GM12878 (cell line): ENCODE measurements at regions not wholly inside any gene's neighbourhood (a gene's known extent, or its start where the extent isn't known, plus 50 kb on each side); places are given as distances from the start of the nearest gene placed in this dataset.
"Not testable (repeated sequence)": the region's sequence is repeated elsewhere in the genome, so short reads cannot be mapped to it uniquely, and the experiment has no call there.

ENCODE experiments used
- ATAC-seq: fragments of 200-7000 bp; cut with Tn5 transposase; 3 replicates; pipeline ENCODE4 v1.9.1; 2020; ENCODE audit warnings: mild to moderate bottlenecking, moderate library complexity
- BruUV-seq: library from RNA; stranded (reverse); fragments of 400-500 nt; replicated peaks from 2 replicates; lab custom pipeline; 2021; lab: Mats Ljungman, UMichigan
- CTCF ChIA-PET: fragments of 300-600 bp; sonication (Branson Sonifier 250); formaldehyde crosslinking; extraction: SDS; loops from one replicate; lab custom pipeline; 2021; ENCODE audit warnings: inconsistent platforms; lab: Yijun Ruan, JAX
- POLR2A ChIA-PET: fragments of 350-600 bp; formaldehyde crosslinking; extraction: SDS; loops from one replicate; lab custom pipeline; 2021; ENCODE audit warnings: inconsistent platforms; lab: Charles Lee
- RAD21 ChIA-PET: fragments of 300-600 bp; sonication (Branson Sonifier 250); formaldehyde crosslinking; loops from one replicate; lab custom pipeline; 2023; ENCODE audit warnings: antibody characterized with exemption; ENCODE audit not compliant: unreplicated experiment; lab: Charles Lee
- SMC1A ChIA-PET: fragments of 300-600 bp; sonication (Branson Sonifier 250); formaldehyde crosslinking; loops from one replicate; lab custom pipeline; 2023; ENCODE audit not compliant: unreplicated experiment, uncharacterized antibody; lab: Charles Lee
- DNase-seq: peaks from one replicate; pipeline ENCODE4 v3.0.0-alpha.2; 2011; ENCODE audit warnings: low read depth, low spot score
- FAIRE-seq: peaks from 3 replicates; lab custom pipeline; 2011; peaks lifted over from hg19 to GRCh38; lab: Jason Lieb, UNC
- H2AFZ ChIP-seq: 2 replicates; pipeline ENCODE4 v1.6.0; 2011; ENCODE audit warnings: low read depth, low read length, control low read depth; ENCODE audit not compliant: control insufficient read depth
- H3K27ac ChIP-seq: 2 replicates; pipeline ENCODE4 v1.5.1; 2011; ENCODE audit warnings: control low read depth; ENCODE audit not compliant: control insufficient read depth, insufficient read depth
- H3K27me3 ChIP-seq, 2 experiments: replicated peaks in 1 of 2; 2 replicates each; pipeline versions ENCODE4 v1.6.0 to v1.6.1; 2011; ENCODE audit warnings: low read length in 1 of 2; ENCODE audit not compliant: control insufficient read depth in 2 of 2, insufficient read depth in 2 of 2
- H3K36me3 ChIP-seq, 2 experiments: 2 replicates each; pipeline ENCODE4 v1.5.1; 2011; ENCODE audit warnings: low read length in 1 of 2; ENCODE audit not compliant: control insufficient read depth in 2 of 2, insufficient read depth in 2 of 2
- H3K4me1 ChIP-seq: 2 replicates; pipeline ENCODE4 v1.6.1; 2011; ENCODE audit warnings: mild to moderate bottlenecking, low read length, moderate library complexity, mixed read lengths; ENCODE audit not compliant: control insufficient read depth, insufficient read depth
- H3K4me2 ChIP-seq: 2 replicates; pipeline ENCODE4 v1.6.0; 2011; ENCODE audit warnings: control low read depth; ENCODE audit not compliant: control insufficient read depth, insufficient read depth
- H3K4me3 ChIP-seq: fragments of 200-600 bp; sonication (generic); 2 replicates; pipeline ENCODE4 v1.5.1; 2016
- H3K79me2 ChIP-seq: 2 replicates; pipeline ENCODE4 v1.6.0; 2011; ENCODE audit warnings: low read length; ENCODE audit not compliant: control insufficient read depth, insufficient read depth
- H3K9ac ChIP-seq: 2 replicates; pipeline ENCODE4 v1.8.0; 2011; ENCODE audit warnings: low read length, control low read depth, mixed read lengths; ENCODE audit not compliant: control insufficient read depth, insufficient read depth
- H3K9me3 ChIP-seq: replicated peaks from 3 replicates; pipeline ENCODE4 v1.5.1; 2011; ENCODE audit warnings: mild to moderate bottlenecking, low read length; ENCODE audit not compliant: control insufficient read depth, insufficient read depth
- H4K20me1 ChIP-seq: 2 replicates; pipeline ENCODE4 v1.6.0; 2011; ENCODE audit not compliant: control insufficient read depth, insufficient read depth
- CBFB ChIP-seq: IDR thresholded peaks from 2 replicates; pipeline ENCODE4 v1.6.1; 2016; ENCODE audit warnings: antibody characterized with exemption, low read depth
- GABPA ChIP-seq: IDR thresholded peaks from 2 replicates; pipeline ENCODE4 v1.6.1; 2014; ENCODE audit warnings: antibody characterized with exemption, low read depth, mild to moderate bottlenecking, inconsistent platforms
- IRF5 ChIP-seq: fragments of 450-650 bp; IDR thresholded peaks from 2 replicates; pipeline ENCODE4 v1.6.1; 2017; ENCODE audit warnings: borderline replicate concordance
- NR2C2 ChIP-seq: IDR thresholded peaks from 2 replicates; pipeline ENCODE4 v1.6.1; 2011; ENCODE audit warnings: borderline replicate concordance, low read depth; ENCODE audit not compliant: control insufficient read depth, insufficient read length
- NRF1 ChIP-seq: conservative IDR thresholded peaks from 2 replicates; pipeline ENCODE4 v1.6.1; 2011; ENCODE audit warnings: mild to moderate bottlenecking, low read depth, low read length, improper control_type of control experiment
- SMC3 ChIP-seq: IDR thresholded peaks from 2 replicates; pipeline ENCODE4 v1.6.1; 2011; ENCODE audit warnings: low read length, improper control_type of control experiment, borderline replicate concordance
- TARDBP ChIP-seq: IDR thresholded peaks from 2 replicates; pipeline ENCODE4 v1.6.1; 2016; ENCODE audit warnings: borderline replicate concordance
- YBX1 ChIP-seq: fragments of 450-650 bp; IDR thresholded peaks from 2 replicates; pipeline ENCODE4 v1.6.1; 2016; ENCODE audit warnings: antibody characterized with exemption
- ZNF592 ChIP-seq: fragments of 450-650 bp; IDR thresholded peaks from 2 replicates; pipeline ENCODE4 v1.6.1; 2017; ENCODE audit warnings: mild to moderate bottlenecking, moderate library complexity
- WGBS: methylation state at CpG from one replicate; pipeline ENCODE4 v1.1.6; 2016; ENCODE audit warnings: low lambda C conversion rate; ENCODE audit not compliant: insufficient replicate concordance, insufficient coverage; ENCODE audit errors: missing lambda C conversion rate; 5-methylcytosine and 5-hydroxymethylcytosine counted together
- in situ Hi-C: fragments of 300-500 bp; cut with MboI; formaldehyde crosslinking; loops from 9 replicates; pipeline ENCODE4 v1.14.3; 2018; ENCODE audit warnings: mixed read lengths
- intact Hi-C: fragments of 100-400 bp; cut with micrococcal nuclease; formaldehyde crosslinking; loops from one replicate; pipeline ENCODE4 v1.14.2; 2022; ENCODE audit not compliant: unreplicated experiment
- TF ChIP-seq, protein P1 (sequence below): fragments of 150-350 bp; IDR thresholded peaks from 2 replicates; pipeline ENCODE4 v1.6.1; 2014; ENCODE audit warnings: mild to moderate bottlenecking, low read depth, low read length

DNA sequence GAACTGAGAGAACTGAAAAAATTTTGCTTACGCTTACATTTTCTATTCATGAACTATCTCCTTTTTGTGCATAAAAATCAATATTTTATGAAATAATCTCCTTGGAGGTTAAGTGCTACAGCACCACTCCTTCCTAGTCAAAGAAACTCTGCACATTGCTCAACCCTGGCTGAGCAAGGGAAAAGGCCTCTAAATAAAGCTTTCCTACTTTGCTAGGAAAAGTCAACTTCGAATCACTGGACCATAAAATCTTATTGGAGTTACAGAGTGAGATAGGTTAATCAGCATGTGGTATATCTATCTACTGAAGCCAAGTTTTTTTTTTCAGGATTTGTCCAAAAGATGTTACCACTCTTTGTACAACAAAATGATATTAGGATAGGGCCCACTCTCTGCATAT lies 57.5 kb upstream of the HMGB1 start:
- Histone ChIP-seq H3K4me2 (no peak overlapping the region), H3K9ac (no peak overlapping the region), H2AFZ (no peak overlapping the region), H3K9me3 (no peaks in the 10 kb centered on the region), H3K27ac (no peak overlapping the region), H3K4me3 (no peak overlapping the region), H3K79me2 (no peaks in the 10 kb centered on the region), H4K20me1 (no peaks in the 10 kb centered on the region), H3K27me3 (no peaks in the 10 kb centered on the region), H3K4me1 (no peaks in the 10 kb centered on the region), H3K36me3 (no peaks in the 10 kb centered on the region)
- no TSS peak for BruUV-seq
- CTCF ChIA-PET: interaction anchor here (0.7 kb wide), 1 partner anchor 1657 kb away, joined by 3 read pairs; no protein-coding TSS in a partner anchor
- in situ Hi-C loops: no loop called here
- SMC1A ChIA-PET: interaction anchor here (0.7 kb wide), 2 partner anchors 22 to 391 kb away, joined by 3 read pairs; no protein-coding TSS in a partner anchor
- no peak for FAIRE-seq
- TF ChIP-seq, protein P1, sequence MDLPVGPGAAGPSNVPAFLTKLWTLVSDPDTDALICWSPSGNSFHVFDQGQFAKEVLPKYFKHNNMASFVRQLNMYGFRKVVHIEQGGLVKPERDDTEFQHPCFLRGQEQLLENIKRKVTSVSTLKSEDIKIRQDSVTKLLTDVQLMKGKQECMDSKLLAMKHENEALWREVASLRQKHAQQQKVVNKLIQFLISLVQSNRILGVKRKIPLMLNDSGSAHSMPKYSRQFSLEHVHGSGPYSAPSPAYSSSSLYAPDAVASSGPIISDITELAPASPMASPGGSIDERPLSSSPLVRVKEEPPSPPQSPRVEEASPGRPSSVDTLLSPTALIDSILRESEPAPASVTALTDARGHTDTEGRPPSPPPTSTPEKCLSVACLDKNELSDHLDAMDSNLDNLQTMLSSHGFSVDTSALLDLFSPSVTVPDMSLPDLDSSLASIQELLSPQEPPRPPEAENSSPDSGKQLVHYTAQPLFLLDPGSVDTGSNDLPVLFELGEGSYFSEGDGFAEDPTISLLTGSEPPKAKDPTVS: no peak
- TF ChIP-seq ZNF592: no peak
- no peak for TF ChIP-seq IRF5
- no peak for TF ChIP-seq GABPA
- TF ChIP-seq YBX1: no peak
- TF ChIP-seq NRF1: no peak
- no peak for TF ChIP-seq TARDBP
- no peak for TF ChIP-seq CBFB
- no peak for TF ChIP-seq SMC3
- TF ChIP-seq NR2C2: no peak
- no peak for ATAC-seq
- POLR2A ChIA-PET: interaction anchor here (0.7 kb wide), 1 partner anchor 309 kb away, joined by 3 read pairs; no protein-coding TSS in a partner anchor
- intact Hi-C loops: no loop called here
- WGBS: 43% methylated on average over 2 of the region's 2 CpGs
- RAD21 ChIA-PET: no interaction called here
- DNase-seq: no peak

DNA sequence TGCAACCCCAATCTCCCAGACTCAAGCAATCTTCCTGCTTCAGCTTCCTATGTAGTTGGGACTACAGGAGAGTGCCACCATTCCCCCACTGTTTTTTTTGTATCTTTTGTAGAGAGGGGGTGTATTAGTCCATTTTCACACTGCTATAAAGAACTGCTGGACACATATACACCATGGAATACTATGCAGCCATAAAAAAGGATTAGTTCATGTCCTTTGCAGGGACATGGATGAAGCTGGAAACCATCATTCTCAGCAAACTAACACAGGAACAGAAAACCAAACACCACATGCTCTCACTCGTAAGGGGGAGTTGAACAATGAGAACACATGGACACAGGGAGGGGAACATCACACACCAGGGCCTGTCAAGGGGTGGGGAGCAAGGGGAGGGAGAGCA lies 58.1 kb upstream of the HMGB1 start:
- RAD21 ChIA-PET, intact Hi-C loops: not testable (repeated sequence)

More for the DNA sequence above, 58.1 kb upstream of the HMGB1 start:
- H3K9me3 ChIP-seq, H4K20me1 ChIP-seq, FAIRE-seq, ATAC-seq, H2AFZ ChIP-seq, H3K27ac ChIP-seq, H3K9ac ChIP-seq, H3K4me2 ChIP-seq, BruUV-seq, H3K36me3 ChIP-seq, H3K27me3 ChIP-seq, CTCF ChIA-PET, DNase-seq, H3K79me2 ChIP-seq, SMC1A ChIA-PET, H3K4me1 ChIP-seq, in situ Hi-C loops, H3K4me3 ChIP-seq: not testable (repeated sequence)
- POLR2A ChIA-PET: interaction anchor here (0.6 to 0.7 kb wide), 2 partner anchors 20 to 309 kb away, joined by 3 read pairs; no protein-coding TSS in a partner anchor
- WGBS: 75% methylated on average over 1 of the region's 1 CpG
